ENCODE measurements at regions not wholly inside any gene's neighbourhood (a gene's known extent, or its start where the extent isn't known, plus 50 kb on each side); places are given as distances from the start of the nearest gene placed in this dataset.

- no peak for TF ChIP-seq CTCF (conservative IDR thresholded peaks at IDR 0.05; ENCODE audit: low read length)
- TF ChIP-seq EZH2phosphoT487 (IDR thresholded peaks at IDR 0.05; ENCODE audit: borderline replicate concordance) = no peak
Measured at GRCh38 chr4:163269166-163269565, 63.2 kb downstream of the NPY1R start.

All from Loucy (cell line).